ENCODE measurements at regions not wholly inside any gene's neighbourhood (a gene's known extent, or its start where the extent isn't known, plus 50 kb on each side); places are given as distances from the start of the nearest gene placed in this dataset.

GRCh38 chr5:124678922-124679519 is 67.4 kb downstream of the ZNF608 start:
- TF ChIP-seq CTCF (IDR thresholded peaks at IDR 0.05): no peak
- no peak for TF ChIP-seq EZH2 (IDR thresholded peaks at IDR 0.05; ENCODE audit: borderline replicate concordance, insufficient read depth, low read depth, low read length, poor library complexity, severe bottlenecking)
